Muscle of back (tissue), 3 donors: ENCODE measurements at regions not wholly inside any gene's neighbourhood (a gene's known extent, or its start where the extent isn't known, plus 50 kb on each side); places are given as distances from the start of the nearest gene placed in this dataset.
"Not testable (repeated sequence)": the region's sequence is repeated elsewhere in the genome, so short reads cannot be mapped to it uniquely, and the experiment has no call there.

Source experiments
- DNase-seq, 3 donors: peaks; one replicate each; pipeline versions ENCODE4 v3.0.0 to v3.0.0-alpha.2; 2013

DNA sequence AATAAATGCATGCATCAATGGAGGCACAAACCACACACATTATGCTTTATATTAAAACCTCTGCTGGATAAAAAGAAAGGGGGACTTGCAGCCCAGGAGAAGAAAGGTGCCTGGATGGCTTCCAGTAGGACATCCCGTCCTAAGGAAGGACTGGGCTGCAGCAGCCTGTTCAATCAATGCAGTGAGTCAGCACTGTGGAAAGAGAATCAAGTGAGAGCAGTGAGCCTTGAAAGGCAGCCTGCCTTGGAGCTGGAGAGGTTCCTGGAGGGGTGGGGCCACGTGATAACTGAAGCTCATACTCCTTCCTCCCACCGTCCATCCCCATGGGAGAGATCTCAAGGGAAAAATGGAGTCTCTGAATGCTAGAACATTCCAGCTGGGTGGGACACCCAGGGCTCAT is 501.2 kb downstream of the ADRA2A start:
- no peak for DNase-seq

DNA sequence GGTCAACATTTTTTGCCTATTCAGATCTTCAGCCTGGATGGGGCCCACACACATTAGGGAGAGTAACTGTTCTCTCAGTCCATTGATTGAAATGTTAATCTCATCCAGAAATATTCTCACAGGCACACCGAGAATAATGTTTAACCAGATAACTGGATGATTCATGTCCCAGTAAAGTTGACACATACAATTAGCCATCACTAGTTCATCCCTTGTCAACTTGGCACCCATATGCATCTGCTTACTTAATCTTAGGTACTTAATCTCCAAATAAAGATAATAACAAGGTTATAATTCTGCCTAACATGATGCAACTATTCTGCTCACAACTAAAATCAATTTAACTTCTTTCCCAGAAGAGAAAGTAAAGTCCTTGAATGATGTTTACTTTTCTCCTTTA is 502.6 kb downstream of the ADRA2A start:
- no peak for DNase-seq

DNA sequence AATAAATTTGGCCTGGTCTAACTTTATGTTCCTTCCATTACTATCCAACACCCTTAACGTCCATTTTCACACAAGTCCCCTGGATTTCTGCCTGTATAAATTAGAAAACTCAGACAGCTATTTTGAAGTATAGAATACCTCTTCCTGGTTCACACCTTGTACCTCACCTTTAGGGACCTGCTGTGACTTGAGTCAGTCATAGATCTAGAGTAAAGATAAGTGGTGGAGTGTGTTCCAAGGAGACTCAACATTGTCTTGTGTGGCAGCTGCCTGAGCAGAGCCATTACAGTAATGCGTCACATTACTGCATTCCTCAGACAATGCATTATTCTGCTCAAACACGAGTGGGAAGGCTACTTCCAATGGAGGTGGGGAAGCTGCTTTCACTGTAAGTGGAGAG is 513.9 kb downstream of the ADRA2A start:
- DNase-seq, result no peak

DNA sequence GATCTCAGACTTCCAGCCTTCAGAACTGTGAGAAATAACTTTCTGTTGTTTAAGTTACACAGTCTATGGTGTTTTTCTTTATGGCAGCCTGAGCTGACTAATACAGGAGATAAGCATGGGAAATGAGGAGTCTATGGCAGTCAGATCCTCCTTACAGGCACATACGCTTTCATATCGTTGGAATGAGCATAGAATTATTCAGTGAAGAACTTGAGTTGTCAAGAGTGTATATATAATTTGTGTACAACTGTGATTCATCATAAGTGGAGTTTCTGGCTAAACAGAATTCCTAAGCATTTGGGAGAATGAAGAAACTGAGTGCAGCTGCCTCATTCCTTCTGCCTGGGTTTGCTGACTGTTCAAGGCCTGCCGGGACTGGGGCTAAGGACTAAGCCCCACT is 516.7 kb downstream of the ADRA2A start:
- DNase-seq, result no peak

DNA sequence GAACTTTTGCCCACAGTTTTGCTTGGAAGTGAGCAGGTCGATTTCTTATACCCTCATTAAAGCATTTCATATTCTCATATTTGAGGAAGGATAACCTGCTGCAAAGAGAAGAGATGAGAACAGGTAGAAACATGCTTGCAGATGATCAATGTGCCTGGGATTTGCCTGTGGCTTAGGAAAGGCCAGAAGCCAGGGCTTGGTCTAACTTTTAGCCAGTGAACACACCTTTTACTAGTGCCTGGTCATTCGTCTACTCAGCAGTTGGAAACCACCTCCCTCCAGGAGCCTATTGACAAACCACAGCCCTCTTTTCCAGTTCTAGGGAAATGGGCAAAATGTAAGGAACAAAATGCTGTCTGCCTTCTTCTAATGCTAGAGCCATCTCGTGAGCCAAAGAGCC is 518.3 kb downstream of the ADRA2A start:
- DNase-seq, result no peak

DNA sequence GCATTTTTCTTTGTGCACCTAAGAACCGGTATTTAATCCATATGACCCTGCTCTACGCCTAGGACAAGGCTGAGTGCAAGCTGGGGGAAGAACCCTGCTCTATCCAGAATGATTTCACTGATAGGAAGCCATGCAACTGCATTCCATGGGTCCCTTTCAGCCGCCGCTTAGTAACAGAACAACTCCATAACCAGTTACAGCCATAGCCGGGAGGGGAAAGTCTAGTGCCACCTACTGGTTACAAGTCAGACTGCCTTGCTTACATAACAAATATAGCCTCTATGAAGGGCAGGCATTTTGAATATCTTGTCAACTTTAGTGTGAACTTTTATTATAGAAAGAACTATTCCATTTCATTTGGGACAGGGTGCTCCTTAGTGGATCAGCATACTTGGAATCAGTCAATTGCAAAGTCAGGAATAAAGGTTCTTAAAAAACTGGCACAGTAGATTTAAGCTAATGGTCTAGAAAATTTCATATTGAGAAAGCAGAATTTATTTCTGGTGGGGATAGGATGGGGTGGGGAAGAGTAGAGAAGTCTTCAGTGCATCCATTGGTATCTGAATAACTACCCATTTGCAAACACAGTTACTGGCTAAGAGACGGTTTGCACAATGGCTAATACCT is 521.7 kb downstream of the ADRA2A start:
- DNase-seq, result peak; percentile 38 to 74 (median 42)

DNA sequence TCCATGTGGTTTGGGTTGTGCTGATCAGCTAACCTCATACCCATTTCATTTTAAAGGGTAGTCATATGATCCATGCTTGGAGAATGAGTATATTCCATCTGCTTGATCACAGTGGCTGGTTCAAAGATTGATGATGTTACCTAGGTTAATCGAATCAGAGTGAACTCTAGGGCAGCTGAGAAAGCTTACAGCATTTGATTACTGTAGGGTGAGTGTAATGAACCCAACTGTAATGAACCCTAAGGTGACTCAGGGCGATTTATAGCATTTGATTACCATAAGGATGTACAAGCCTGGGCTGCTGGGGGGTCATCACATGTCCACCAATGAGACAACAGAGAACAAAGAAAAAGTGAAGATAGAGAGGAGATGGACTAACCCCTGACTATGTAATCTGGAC is 523.1 kb downstream of the ADRA2A start:
- DNase-seq, result no peak

DNA sequence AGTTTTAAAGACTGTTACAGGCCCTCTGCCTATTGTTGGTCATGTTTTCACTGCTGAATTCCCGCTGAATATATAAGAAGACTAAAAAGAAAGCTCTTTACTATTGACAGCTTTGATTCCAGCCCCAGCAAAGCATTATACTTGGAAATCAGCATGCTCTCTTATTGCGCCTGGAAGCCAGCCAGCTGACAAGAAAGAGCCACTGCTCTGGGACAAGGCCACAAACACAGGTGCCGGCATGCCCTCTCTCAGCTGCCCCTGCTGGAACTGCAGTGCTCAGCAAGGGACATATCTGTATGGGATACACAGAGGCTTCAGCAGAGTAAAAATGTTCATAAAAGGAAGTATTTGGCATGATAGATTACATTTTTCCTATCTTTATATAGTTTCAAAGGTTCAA is 523.9 kb downstream of the ADRA2A start:
- peak in 2 of 3 donors; percentile 5 to 11 for DNase-seq

DNA sequence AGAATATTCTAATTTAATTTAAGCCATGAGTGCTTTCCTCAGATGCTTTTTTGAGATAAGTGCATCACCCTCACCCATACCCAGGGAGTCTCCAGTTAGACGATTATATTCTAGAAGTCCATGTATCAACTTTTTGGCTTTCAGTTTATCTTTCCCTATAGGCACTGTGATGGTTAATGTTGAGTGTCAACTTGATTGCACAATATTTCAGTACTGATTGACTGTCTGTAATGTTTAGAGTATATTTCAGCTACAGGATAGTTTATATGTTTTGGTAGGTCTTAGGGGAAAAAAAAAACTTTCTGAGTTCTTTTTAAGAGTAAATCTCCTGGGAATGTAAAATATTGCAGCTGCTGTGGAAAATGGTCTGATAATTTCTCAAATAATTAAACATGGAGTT is 535.4 kb downstream of the ADRA2A start:
- no peak for DNase-seq

DNA sequence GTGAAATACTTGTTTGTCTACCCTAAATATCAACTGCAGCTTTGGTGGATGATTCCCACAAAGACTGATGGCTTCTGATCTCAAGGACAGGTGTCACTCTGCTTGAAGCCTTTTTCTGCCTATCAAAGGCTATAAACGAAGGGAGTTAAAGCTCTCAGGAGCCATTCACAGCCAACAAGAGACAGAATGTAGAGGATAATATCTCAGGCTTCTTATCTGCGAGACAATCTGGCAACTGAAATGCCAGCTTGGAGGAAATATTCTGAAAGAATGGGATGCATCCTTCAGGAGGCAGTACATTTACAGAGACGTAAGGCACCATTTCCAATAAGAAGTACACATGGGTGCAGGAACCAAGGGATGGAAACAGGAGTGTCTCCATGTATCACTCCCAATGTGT is 549.4 kb downstream of the GPAM start:
- DNase-seq, result no peak

DNA sequence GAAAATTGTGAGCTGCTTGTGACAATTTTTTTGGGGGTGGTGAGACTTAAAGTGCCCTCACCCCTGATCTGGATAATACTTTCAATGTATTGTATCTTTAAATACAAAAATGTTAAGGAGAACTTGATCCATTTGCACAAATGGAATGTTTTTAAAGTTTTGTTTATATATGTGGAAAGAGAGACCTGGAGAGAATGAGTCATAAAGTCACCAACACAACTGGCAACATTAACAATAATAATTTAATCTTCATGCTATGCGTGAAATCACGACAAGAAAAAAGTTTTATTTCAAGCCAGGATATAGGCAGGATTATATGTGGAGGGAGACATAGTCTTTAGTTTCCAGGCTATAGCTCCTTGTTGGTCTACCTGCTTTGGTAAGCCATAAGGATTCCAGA is 537.5 kb downstream of the GPAM start:
- DNase-seq, result no peak

DNA sequence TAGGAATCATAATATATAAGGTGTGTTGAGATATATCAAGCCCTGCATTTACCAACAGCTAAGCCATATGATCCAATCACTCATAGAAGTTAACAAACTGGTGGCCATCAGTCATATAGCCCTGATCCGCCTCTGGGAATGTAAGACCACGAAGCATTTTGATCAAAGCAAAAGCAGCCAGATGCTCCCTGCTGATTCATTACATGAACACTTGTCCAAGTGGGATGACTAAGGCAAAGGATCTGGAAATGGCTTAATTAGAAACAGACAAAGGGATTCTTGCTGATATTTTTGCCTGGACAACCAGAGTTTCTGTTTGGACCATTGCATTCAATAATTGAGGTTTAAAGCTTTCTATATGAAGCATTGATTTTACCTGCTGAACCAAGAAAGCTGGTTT is 535.5 kb downstream of the GPAM start:
- peak; percentile 10 to 76 (median 15) for DNase-seq

DNA sequence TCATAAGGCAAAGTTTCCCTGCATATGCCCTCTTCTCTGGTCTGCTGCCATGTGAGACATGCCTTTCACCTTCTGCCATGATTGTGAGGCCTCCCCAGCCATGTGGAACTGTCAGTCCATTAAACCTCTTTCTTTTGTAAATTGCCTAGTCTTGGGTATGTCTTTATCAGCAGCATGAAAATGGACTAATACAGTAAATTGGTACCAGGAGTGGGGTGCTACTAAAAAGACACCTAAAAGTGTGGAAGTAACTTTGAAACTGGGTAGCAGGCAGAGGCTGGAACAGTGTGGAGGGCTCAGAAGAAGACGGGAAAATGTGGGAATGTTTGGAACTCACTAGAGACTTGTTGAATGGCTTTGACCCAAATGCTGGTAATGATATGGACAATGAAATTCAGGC is 534.5 kb downstream of the GPAM start:
- not testable (repeated sequence) for DNase-seq

DNA sequence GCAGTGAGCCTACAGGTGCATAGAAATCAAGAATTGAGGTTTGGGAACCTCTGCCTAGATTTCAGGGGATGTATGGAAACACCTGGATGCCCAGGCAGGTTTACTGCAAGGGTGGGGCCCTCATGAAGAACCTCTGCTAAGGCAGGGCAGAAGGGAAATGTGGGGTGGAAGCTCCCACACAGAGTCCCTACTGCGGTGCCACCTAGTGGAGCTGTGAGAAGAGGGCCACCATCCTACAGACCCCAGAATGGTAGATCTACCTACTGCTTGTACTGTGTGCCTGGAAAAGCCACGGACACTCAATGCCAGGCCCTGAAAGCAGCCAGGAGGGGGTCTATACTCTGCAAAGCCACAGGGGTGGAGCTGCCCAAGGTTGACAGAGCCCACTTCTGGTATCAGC is 533.5 kb downstream of the GPAM start:
- no peak for DNase-seq

DNA sequence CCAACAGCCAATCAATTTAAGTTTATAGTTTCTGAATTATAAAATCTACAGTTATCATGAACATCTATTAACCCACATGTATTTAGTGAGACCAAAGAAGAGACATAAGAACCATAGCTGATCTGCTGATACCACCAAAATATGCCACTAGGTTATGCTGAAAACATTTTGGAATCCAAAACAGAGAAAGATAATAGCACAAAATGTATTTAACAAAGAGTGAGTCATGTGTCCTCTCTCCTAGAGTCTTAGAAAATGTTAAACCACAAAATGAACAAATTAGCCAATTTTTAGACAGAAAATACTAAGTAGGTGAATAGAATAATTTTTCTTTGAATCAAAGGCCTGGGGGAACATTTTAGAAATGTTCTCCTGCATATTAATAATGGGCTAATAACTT is 527.5 kb downstream of the GPAM start:
- no peak for DNase-seq

DNA sequence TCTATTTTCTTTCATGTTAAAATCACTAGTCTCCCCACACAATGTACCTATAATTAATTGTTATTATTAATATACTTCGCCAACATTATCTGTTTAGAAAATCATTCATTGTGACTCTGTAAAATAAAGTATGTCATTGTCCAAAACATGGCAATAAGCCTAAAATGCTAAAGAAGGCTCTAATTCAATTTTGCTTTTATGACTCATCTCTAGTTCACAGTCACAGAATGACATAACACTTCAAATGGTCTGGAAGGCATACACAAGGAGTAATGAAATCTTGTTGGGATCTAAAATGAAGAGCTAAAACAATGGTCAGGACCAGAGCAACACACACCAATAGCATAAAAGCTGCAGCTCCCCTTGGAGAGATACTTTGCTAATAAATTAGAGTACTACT is 505.8 kb downstream of the GPAM start:
- DNase-seq, result peak in 1 of 3 donors; percentile 3

DNA sequence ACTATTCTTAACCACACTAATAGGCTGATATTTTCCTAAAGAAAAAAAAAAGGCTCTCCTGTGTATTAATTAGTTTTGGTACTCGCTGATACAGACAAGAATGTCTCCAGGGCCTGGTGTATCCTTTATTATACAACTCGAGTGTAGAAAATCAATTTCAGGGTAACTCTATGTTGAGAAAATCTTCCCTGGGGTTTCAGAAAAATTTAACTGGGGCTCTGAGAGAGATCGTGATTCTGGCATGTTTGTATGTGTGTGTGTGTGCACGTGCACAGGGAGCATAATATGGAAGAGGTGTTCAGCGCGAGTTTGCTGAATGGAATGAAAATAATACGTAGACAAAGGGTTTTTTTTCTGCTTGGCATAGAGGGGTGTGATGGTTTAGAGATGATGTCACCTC is 496.8 kb downstream of the GPAM start:
- DNase-seq, result no peak

DNA sequence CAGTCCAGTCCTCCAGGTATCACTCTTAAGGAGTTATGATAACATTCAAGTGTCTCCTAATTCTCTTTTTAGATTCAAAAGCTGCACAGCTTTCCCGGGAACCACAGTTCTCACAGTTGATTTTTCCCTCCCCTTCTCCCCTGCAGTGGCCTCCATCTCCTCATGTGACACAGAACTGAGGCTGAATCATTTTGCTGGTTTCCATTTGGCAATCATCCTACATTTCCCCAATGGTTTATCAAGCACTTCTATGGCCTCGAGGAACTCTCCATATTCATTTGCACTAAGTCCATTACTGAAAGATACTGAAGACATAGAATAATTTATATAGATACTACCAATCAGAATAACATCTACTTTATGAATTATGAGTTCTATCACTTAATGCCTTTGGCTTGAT is 484.9 kb downstream of the GPAM start:
- DNase-seq, result peak in 1 of 3 donors; percentile 16

DNA sequence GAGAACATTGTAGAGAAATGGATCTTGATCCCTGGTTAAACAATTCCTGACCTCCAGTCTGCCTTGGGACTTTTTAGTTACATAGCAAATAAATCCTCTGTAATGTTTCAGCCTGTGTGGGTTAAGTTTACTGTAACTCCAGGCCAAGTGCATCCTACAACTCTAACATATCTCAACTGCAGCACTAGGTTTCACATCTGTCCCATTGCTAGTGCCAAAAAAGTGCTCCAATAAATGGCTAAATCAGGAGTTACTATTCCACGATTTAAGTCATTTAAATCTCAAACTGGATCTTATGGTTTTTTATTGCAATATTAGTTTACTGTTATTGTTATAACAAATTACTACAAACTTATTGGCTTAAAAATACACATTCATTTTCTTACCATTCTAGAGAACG is 479.6 kb downstream of the GPAM start:
- DNase-seq, result peak; percentile 24 to 72 (median 33)

DNA sequence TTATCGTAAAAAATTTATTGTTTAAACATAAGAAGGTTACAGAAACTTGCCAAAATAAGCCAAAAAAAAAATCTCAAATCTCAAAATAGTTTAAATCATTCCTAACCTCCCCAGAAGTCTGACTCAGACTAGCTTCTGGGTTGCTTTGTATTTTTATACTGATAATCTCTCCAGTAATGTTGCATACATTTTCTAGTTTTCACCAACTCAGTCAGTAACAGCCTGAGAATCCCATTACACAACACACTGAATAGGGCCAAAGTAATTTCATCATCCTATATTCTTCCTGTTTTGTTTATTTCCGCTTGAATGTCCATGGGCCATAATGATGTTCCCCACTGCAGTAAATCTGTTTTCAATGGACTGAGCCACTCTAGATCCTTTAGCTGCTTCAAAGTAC is 478.5 kb downstream of the GPAM start:
- peak in 2 of 3 donors; percentile 67 to 70 for DNase-seq

DNA sequence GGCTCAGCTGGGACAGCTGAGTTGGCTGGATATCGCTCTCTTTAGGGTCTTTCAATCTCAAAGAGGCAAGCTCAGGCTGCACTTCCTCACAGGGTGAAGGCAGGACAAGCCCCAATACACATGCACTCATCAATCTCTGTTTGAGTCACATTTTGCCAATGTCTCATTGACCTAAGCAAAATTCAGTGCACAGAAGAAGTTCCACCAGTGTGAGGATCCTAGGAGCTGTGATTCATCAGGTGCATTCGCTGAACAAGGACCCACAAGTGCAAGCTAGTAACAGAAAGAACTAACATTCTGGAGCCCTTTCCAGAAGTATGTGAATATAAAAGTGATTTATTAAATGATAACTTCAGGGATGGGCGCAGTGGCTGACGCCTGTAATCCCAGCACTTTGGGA is 477.2 kb downstream of the GPAM start:
- peak in 1 of 3 donors; percentile 7 for DNase-seq

DNA sequence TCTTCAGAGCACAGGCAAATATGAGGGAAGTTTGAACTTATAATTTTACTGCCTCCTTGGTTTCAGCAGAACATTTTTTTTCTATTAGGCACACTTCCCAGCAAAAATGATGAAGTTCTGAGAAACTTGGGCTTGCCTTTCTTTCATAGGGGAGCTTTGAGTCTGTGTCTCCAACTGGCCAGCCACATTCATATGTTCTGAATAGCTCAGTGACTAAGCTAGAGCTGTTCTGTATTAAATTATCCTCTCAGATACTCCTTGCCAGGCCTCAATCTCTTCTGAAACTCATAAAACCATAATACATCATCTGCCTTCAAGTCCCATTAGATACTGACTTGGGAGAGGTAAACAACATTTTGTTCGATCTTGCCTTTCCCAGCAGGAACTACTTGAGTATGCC is 476.5 kb downstream of the GPAM start:
- peak in 2 of 3 donors; percentile 33 to 79 for DNase-seq

DNA sequence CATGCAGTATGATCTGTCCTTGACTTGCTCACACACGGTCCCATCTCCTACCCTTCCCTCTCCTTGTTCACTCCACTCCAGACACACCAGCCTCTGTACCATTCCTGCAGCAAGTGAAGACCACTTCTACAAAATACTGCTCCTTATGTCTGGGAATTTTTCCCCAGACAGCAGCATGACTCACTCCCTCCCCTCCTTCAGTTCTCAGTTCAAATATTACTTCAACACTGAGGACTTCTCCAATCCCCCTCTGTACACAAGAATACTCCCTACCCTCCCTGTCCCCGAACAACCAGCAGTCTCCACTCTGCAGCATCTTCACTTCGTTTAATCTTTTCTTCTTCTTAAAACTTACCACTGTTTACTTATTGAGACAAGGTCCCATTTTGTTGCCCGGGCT is 474.0 kb downstream of the GPAM start:
- DNase-seq, result no peak

DNA sequence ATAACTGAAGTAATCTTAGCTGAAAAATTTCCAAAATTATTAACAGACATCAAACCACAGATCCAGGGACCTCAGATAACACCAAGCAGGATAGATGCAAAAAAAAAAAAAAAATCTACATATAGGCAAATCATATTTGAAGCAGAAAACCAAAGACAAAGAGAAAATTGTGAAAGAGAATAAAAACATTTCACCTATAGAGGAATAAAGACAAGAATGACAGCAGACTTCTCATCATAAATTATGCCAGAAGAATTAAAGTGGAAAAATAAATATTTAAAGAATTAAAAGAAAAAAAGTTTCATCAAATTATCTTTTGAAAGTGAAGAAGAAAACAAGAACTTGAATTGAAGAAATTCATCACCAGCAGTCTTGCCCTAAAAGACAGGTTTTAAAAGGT is 467.5 kb downstream of the GPAM start:
- DNase-seq, result no peak

DNA sequence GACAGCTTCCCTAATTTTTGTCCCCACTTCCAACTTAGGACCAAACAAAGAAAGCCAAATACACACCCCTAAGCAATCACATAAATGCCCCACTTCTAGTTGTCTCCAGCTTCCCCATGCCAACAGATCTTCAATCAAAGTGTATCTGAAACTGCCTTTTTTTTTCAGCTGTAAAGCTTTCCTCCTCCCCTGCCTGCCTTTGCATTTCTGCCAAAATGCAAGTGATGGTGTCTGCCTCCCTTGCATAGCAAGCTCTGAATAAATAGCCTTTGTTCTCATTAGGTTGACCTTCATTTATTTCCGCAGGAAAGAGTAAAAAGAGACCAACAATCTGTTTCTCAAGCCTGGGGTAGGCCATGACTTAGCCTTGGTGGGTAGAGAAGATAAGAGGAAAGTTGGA is 459.4 kb downstream of the GPAM start:
- no peak for DNase-seq
